ENCODE measurements at regions not wholly inside any gene's neighbourhood (a gene's known extent, or its start where the extent isn't known, plus 50 kb on each side); places are given as distances from the start of the nearest gene placed in this dataset.

DNA sequence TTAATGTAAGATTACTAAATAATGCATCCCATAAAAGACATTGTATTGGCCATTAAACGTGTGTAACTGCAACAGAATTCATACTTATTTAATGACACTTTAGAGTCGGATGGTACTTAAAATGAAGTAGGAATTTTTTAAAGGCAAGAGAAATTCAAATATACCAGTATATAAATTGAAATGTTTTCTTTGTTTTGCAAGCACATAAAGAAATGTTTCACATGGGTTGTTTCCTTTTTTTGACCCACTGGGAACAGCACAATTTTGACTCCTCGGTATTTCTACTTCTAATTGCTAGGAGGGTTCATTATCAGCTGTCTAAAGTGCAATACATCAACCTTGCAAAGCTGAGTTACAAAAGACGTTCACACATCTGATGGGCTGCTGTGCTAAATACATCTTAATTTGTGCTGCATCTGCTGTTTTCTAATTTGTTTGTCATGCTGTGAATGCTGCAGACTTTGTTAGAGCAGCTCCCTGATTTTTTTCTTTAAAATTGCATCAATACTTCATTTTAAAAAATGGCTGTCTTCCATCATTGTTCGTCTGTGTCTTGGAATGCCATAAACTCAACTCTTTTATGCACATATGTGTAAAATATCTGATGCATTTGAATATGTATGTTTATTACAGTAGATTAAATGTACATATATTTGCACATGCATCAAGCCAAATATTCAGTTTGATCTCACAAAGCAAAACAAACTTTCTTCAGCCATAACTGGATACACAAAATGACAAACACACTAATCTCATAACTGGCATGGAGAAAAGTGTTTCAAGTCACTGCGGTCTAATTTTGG, 454.0 kb upstream of the GRAMD2B start:
- Histone ChIP-seq H3K9me3 (no peaks in the 10 kb centered on the region), H3K4me1 (ENCODE audit: low read depth) (no peaks in the 10 kb centered on the region), H3K4me3 (no peak overlapping the region), H3K36me3 (ENCODE audit: low read depth) (no peaks in the 10 kb centered on the region)
- DNase-seq (no peak), ATAC-seq (no peak)
- TF ChIP-seq, protein P1, sequence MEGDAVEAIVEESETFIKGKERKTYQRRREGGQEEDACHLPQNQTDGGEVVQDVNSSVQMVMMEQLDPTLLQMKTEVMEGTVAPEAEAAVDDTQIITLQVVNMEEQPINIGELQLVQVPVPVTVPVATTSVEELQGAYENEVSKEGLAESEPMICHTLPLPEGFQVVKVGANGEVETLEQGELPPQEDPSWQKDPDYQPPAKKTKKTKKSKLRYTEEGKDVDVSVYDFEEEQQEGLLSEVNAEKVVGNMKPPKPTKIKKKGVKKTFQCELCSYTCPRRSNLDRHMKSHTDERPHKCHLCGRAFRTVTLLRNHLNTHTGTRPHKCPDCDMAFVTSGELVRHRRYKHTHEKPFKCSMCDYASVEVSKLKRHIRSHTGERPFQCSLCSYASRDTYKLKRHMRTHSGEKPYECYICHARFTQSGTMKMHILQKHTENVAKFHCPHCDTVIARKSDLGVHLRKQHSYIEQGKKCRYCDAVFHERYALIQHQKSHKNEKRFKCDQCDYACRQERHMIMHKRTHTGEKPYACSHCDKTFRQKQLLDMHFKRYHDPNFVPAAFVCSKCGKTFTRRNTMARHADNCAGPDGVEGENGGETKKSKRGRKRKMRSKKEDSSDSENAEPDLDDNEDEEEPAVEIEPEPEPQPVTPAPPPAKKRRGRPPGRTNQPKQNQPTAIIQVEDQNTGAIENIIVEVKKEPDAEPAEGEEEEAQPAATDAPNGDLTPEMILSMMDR (IDR thresholded peaks at IDR 0.05) = no peak
- intact Hi-C loops (cut with DNase I, micrococcal nuclease) = no loop called here

DNA sequence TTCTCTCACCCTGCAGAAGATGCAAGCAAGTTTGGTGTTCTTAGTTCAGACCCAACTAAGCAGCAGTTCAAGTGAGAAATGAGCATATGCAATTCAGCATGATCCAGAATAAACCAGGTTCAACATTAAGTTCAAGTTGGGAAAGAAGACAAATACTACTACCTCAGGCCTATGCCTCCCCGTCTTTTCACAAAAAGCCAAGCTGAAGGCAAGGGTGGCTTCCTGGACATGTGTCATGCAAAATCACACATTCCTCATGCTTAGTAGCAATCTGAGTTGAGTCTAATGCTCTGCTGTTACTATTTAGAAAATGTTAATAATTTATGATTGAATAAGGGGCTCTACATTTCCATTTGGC, 453.4 kb upstream of the GRAMD2B start:
- no peaks in the 10 kb centered on the region for H3K9me3 ChIP-seq
- no peak overlapping the region for H3K4me3 ChIP-seq
- intact Hi-C loops (cut with DNase I, micrococcal nuclease) = no loop called here
- TF ChIP-seq, protein P1 (IDR thresholded peaks at IDR 0.05) = no peak
- DNase-seq (no peak), ATAC-seq (no peak)
- H3K36me3 ChIP-seq (ENCODE audit: low read depth) = no peaks in the 10 kb centered on the region
- H3K4me1 ChIP-seq (ENCODE audit: low read depth) = no peaks in the 10 kb centered on the region

DNA sequence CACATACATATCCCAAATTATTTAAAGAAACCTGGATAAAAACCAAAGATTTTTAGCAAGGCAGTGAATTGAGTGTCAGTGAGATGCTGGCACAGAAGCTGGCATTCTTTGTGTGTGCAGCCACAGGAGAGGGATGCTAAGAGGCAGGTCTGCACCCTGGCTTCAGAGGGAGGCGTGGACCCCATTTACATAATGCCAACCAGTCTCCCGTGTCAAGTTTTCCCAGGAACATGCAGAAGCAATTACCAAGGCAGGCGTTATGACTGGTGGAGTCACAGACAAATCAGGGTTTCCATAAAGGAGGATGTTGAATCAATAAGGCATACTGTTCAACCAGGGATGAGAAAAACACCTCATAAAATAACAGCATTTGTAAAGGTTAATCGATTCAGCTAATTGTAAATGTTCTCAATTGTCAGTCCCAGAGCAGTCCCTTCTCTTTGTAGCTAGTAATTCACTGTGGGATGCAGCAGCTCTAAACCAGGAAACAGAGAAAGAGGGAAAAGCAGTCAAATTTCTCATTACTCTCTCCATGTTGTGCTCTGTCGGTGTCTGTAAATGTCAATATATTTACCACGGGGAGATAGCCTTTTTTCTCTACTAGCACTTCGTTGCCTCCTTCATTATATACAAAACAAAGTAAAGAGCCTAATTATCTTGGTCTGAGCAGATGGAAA, 452.4 kb upstream of the GRAMD2B start:
- no peaks in the 10 kb centered on the region for H3K9me3 ChIP-seq
- ATAC-seq = no peak
- no peak overlapping the region for H3K4me3 ChIP-seq
- intact Hi-C loops (cut with DNase I, micrococcal nuclease) = no loop called here
- H3K36me3 ChIP-seq (ENCODE audit: low read depth) = no peaks in the 10 kb centered on the region
- no peaks in the 10 kb centered on the region for H3K4me1 ChIP-seq (ENCODE audit: low read depth)
- TF ChIP-seq, protein P1 (IDR thresholded peaks at IDR 0.05) = no peak
- no peak for DNase-seq

DNA sequence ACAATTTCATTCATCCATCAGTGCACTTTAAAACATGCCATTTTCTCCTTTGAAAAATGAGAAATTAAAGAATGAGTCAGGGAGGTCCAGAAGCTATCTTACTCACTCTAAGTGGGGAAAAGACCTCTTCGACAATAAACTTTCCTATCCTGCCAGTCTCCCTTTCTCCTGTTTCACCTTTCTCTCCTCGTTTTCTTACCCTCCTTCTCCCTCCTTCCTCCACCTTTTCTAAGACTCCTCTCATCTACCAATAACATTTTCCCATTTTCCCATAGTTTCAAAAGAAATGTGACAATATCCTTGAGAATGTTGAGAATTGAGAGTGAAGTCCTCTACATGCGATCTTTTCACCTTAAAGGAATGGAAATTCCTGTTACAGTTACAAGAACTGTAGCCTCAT, 450.5 kb upstream of the GRAMD2B start:
- ATAC-seq (no peak), DNase-seq (no peak)
- TF ChIP-seq, protein P1 (IDR thresholded peaks at IDR 0.05) = no peak
- Histone ChIP-seq H3K36me3 (ENCODE audit: low read depth) (no peaks in the 10 kb centered on the region), H3K9me3 (no peaks in the 10 kb centered on the region), H3K4me1 (ENCODE audit: low read depth) (no peaks in the 10 kb centered on the region), H3K4me3 (no peak overlapping the region)
- intact Hi-C loops (cut with DNase I, micrococcal nuclease) = no loop called here

DNA sequence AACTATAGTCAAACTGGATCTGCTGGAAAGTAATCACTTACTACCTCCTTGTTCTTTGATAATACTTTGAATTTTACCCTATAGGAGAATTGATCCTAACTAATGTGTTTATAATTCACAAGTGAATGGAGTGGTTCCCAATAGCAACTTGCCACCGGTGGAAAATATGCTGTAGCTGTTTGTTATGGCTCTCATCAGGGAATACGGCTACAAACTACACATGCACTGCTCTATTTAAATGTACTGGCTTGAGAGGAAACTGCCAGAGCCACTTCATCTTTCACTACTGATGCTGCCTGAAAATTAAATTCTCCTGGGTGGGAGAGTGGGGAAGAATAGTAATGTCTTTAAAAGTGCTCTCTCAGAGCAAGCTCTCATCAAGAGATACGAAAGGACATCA, 448.5 kb upstream of the GRAMD2B start:
- Histone ChIP-seq H3K4me3 (no peak overlapping the region), H3K36me3 (ENCODE audit: low read depth) (no peaks in the 10 kb centered on the region), H3K9me3 (no peaks in the 10 kb centered on the region), H3K4me1 (ENCODE audit: low read depth) (no peaks in the 10 kb centered on the region)
- TF ChIP-seq, protein P1 (IDR thresholded peaks at IDR 0.05) = no peak
- DNase-seq = no peak
- intact Hi-C loops (cut with DNase I, micrococcal nuclease) = no loop called here
- no peak for ATAC-seq

All from mucosa of descending colon (tissue), 3 donors.